Hepatocyte (in vitro differentiated cells): ENCODE measurements at regions not wholly inside any gene's neighbourhood (a gene's known extent, or its start where the extent isn't known, plus 50 kb on each side); places are given as distances from the start of the nearest gene placed in this dataset.

Experiments
- DNase-seq: peaks from one replicate; pipeline ENCODE4 v3.0.0-alpha.2; 2016; ENCODE audit warnings: low spot score
- H2AFZ ChIP-seq: fragments of 200-600 bp; sonication (generic); 2 replicates; pipeline ENCODE4 v1.6.0; 2016; ENCODE audit warnings: antibody characterized with exemption, mild to moderate bottlenecking
- H3K27ac ChIP-seq: fragments of 200-600 bp; sonication (generic); 2 replicates; pipeline ENCODE4 v1.5.1; 2016; ENCODE audit warnings: mild to moderate bottlenecking
- H3K27me3 ChIP-seq: fragments of 200-600 bp; sonication (generic); 2 replicates; pipeline ENCODE4 v1.6.1; 2016
- H3K36me3 ChIP-seq: fragments of 200-600 bp; sonication (generic); replicated peaks from 2 replicates; pipeline ENCODE4 v1.5.1; 2016; ENCODE audit warnings: low read depth; ENCODE audit not compliant: insufficient read depth
- H3K4me1 ChIP-seq: fragments of 200-600 bp; sonication (generic); 2 replicates; pipeline ENCODE4 v1.5.1; 2016; ENCODE audit warnings: mild to moderate bottlenecking, moderate library complexity; ENCODE audit not compliant: insufficient read depth
- H3K4me2 ChIP-seq: fragments of 200-600 bp; sonication (generic); 2 replicates; pipeline ENCODE4 v1.6.0; 2016
- H3K4me3 ChIP-seq: fragments of 200-600 bp; sonication (generic); 2 replicates; pipeline ENCODE4 v1.5.1; 2016; ENCODE audit warnings: mild to moderate bottlenecking
- H3K79me2 ChIP-seq: fragments of 200-600 bp; sonication (generic); 2 replicates; pipeline ENCODE4 v1.6.0; 2017; ENCODE audit warnings: mild to moderate bottlenecking
- H3K9me2 ChIP-seq: fragments of 200-600 bp; sonication (generic); replicated peaks from 2 replicates; pipeline ENCODE4 v1.6.0; 2017; ENCODE audit warnings: mild to moderate bottlenecking; ENCODE audit not compliant: insufficient read depth
- H3K9me3 ChIP-seq: fragments of 200-600 bp; sonication (generic); 2 replicates; pipeline ENCODE4 v1.5.1; 2016; ENCODE audit warnings: low read depth, mild to moderate bottlenecking
- H4K20me1 ChIP-seq: fragments of 200-600 bp; sonication (generic); 2 replicates; pipeline ENCODE4 v1.6.0; 2016; ENCODE audit warnings: mild to moderate bottlenecking; ENCODE audit not compliant: insufficient read depth, poor library complexity, severe bottlenecking
- CTCF ChIP-seq: fragments of 200-600 bp; sonication (generic); IDR thresholded peaks from 2 replicates; pipeline ENCODE4 v1.5.1; 2016; ENCODE audit warnings: antibody characterized with exemption, mild to moderate bottlenecking; ENCODE audit not compliant: poor library complexity
- EZH2 ChIP-seq: fragments of 200-600 bp; sonication (generic); IDR thresholded peaks from 2 replicates; pipeline ENCODE4 v1.6.1; 2016; ENCODE audit warnings: antibody characterized with exemption, mild to moderate bottlenecking, borderline replicate concordance
- EZH2phosphoT487 ChIP-seq: fragments of 200-600 bp; sonication (generic); IDR thresholded peaks from one replicate; pipeline ENCODE4 v1.6.1; 2018; ENCODE audit warnings: antibody characterized with exemption, mild to moderate bottlenecking, low read depth, moderate library complexity; ENCODE audit not compliant: unreplicated experiment, severe bottlenecking
- WGBS: methylation state at CpG from one replicate; pipeline ENCODE4 v1.1.6; 2016; ENCODE audit warnings: low lambda C conversion rate; ENCODE audit errors: missing lambda C conversion rate; 5-methylcytosine and 5-hydroxymethylcytosine counted together

- Histone ChIP-seq H3K36me3 (no peaks in the 10 kb centered on the region), H2AFZ (no peak overlapping the region), H4K20me1 (no peaks in the 10 kb centered on the region), H3K4me1 (peaks cover 14% of the 10 kb centered on the region), H3K4me3 (no peak overlapping the region), H3K27me3 (no peaks in the 10 kb centered on the region), H3K4me2 (no peak overlapping the region), H3K79me2 (no peaks in the 10 kb centered on the region), H3K9me2 (no peaks in the 10 kb centered on the region), H3K27ac (no peak overlapping the region), H3K9me3 (peaks cover 3% of the 10 kb centered on the region)
- WGBS, result 71% methylated on average over 2 of the region's 2 CpGs
- no peak for DNase-seq
- TF ChIP-seq CTCF (no peak), EZH2phosphoT487 (no peak), EZH2 (no peak)
These were observed 112.1 kb downstream of the RND3 start for GRCh38 chr2:150375333-150375732.

- H3K4me2 ChIP-seq, result no peak overlapping the region
- H2AFZ ChIP-seq, result no peak overlapping the region
- no peak for DNase-seq
- peaks cover 16% of the 10 kb centered on the region for H3K4me1 ChIP-seq
- no peaks in the 10 kb centered on the region for H3K9me2 ChIP-seq
- TF ChIP-seq CTCF (no peak), EZH2phosphoT487 (no peak), EZH2 (no peak)
- peaks cover 3% of the 10 kb centered on the region for H3K9me3 ChIP-seq
- no peak overlapping the region for H3K4me3 ChIP-seq
- H3K79me2 ChIP-seq, result no peaks in the 10 kb centered on the region
- H3K36me3 ChIP-seq, result no peaks in the 10 kb centered on the region
- 95% methylated on average over 1 of the region's 1 CpG for WGBS
- H4K20me1 ChIP-seq, result no peaks in the 10 kb centered on the region
- no peaks in the 10 kb centered on the region for H3K27me3 ChIP-seq
- H3K27ac ChIP-seq, result no peak overlapping the region
These were observed 113.0 kb downstream of the RND3 start for GRCh38 chr2:150374492-150374891.

GRCh38 chr2:150373374-150373773 lies 114.1 kb downstream of the RND3 start:
- 94% methylated on average over 2 of the region's 2 CpGs for WGBS

More at GRCh38 chr2:150373374-150373773, 114.1 kb downstream of the RND3 start:
- H3K4me3 ChIP-seq, result no peak overlapping the region
- no peak for TF ChIP-seq EZH2phosphoT487
- TF ChIP-seq CTCF, result no peak
- no peak for TF ChIP-seq EZH2
- H3K27me3 ChIP-seq, result no peaks in the 10 kb centered on the region
- H3K79me2 ChIP-seq, result no peaks in the 10 kb centered on the region
- peaks cover 3% of the 10 kb centered on the region for H3K9me3 ChIP-seq
- DNase-seq, result no peak
- no peaks in the 10 kb centered on the region for H3K9me2 ChIP-seq
- H2AFZ ChIP-seq, result no peak overlapping the region
- no peaks in the 10 kb centered on the region for H3K36me3 ChIP-seq
- no peak overlapping the region for H3K27ac ChIP-seq
- H4K20me1 ChIP-seq, result no peaks in the 10 kb centered on the region
- H3K4me1 ChIP-seq, result peaks cover 16% of the 10 kb centered on the region
- H3K4me2 ChIP-seq, result no peak overlapping the region
